Activated B cell treated with CpG ODN at 0.5 μM for 24 hours (primary cell): ENCODE measurements at regions not wholly inside any gene's neighbourhood (a gene's known extent, or its start where the extent isn't known, plus 50 kb on each side); places are given as distances from the start of the nearest gene placed in this dataset.
"Not testable (repeated sequence)": the region's sequence is repeated elsewhere in the genome, so short reads cannot be mapped to it uniquely, and the experiment has no call there.

Experiments used
- ATAC-seq: fragments of 200-7000 bp; cut with Tn5 transposase; one replicate; pipeline ENCODE4 v1.10.0; 2021; ENCODE audit warnings: low read depth, mild to moderate bottlenecking, moderate library complexity
- CTCF ChIA-PET: fragments of 350-600 bp; sonication (Branson Sonifier 250); formaldehyde crosslinking; loops from one replicate; lab custom pipeline; 2021; ENCODE audit warnings: antibody characterized with exemption; lab: Charles Lee
- POLR2A ChIA-PET: fragments of 350-600 bp; sonication (Branson Sonifier 250); formaldehyde crosslinking; loops from one replicate; lab custom pipeline; 2021; ENCODE audit warnings: antibody characterized with exemption; lab: Charles Lee
- DNase-seq: peaks from one replicate; pipeline ENCODE4 v3.0.0; 2022
- H3K27ac Mint-ChIP-seq: one replicate; pipeline ENCODE4 v1.8.0; 2020; ENCODE audit warnings: mixed read lengths
- H3K27me3 Mint-ChIP-seq: one replicate; pipeline ENCODE4 v1.8.0; 2021; ENCODE audit warnings: mixed read lengths
- H3K36me3 Mint-ChIP-seq: one replicate; pipeline ENCODE4 v1.8.0; 2021; ENCODE audit warnings: low read depth, mixed read lengths
- H3K4me1 Mint-ChIP-seq: one replicate; pipeline ENCODE4 v1.8.0; 2021; ENCODE audit warnings: mixed read lengths
- H3K4me3 Mint-ChIP-seq: one replicate; pipeline ENCODE4 v1.8.0; 2020; ENCODE audit warnings: mild to moderate bottlenecking, mixed read lengths
- H3K9me3 Mint-ChIP-seq: one replicate; pipeline ENCODE4 v1.8.0; 2020; ENCODE audit warnings: mixed read lengths
- CTCF ChIP-seq: fragments of 200-600 bp; IDR thresholded peaks from one replicate; pipeline ENCODE4 v1.8.0; 2022; ENCODE audit warnings: antibody characterized with exemption, mild to moderate bottlenecking
- intact Hi-C: fragments of 100-400 bp; cut with micrococcal nuclease; formaldehyde crosslinking; loops from one replicate; pipeline ENCODE4 v1.15.1; 2024

GRCh38 chr3:20484126-20484525 lies 298.1 kb upstream of the SGO1 start:
- CTCF ChIA-PET: no interaction called here
- Mint-ChIP-seq H3K4me3 (no peak overlapping the region), H3K36me3 (peaks cover 1% of the 10 kb centered on the region), H3K9me3 (peaks cover 25% of the 10 kb centered on the region), H3K27ac (no peak overlapping the region), H3K4me1 (no peaks in the 10 kb centered on the region), H3K27me3 (no peaks in the 10 kb centered on the region)
- POLR2A ChIA-PET: no interaction called here
- DNase-seq (no peak), ATAC-seq (no peak)
- intact Hi-C loops: no loop called here
- TF ChIP-seq CTCF: no peak

GRCh38 chr3:20482350-20482749 lies 296.3 kb upstream of the SGO1 start:
- intact Hi-C loops: no loop called here
- Mint-ChIP-seq H3K4me1 (no peaks in the 10 kb centered on the region), H3K27ac (no peak overlapping the region), H3K9me3 (peaks cover 25% of the 10 kb centered on the region), H3K27me3 (no peaks in the 10 kb centered on the region), H3K36me3 (peaks cover 1% of the 10 kb centered on the region), H3K4me3 (no peak overlapping the region)
- ChIA-PET CTCF (no interaction called here), POLR2A (no interaction called here)
- DNase-seq (no peak), ATAC-seq (no peak)
- TF ChIP-seq CTCF: no peak

GRCh38 chr3:20480786-20481365 lies 294.9 kb upstream of the SGO1 start:
- ATAC-seq (no peak), DNase-seq (no peak)
- peaks cover 20% of the 10 kb centered on the region for H3K9me3 Mint-ChIP-seq
- no peak overlapping the region for H3K4me3 Mint-ChIP-seq
- H3K36me3 Mint-ChIP-seq: peaks cover 1% of the 10 kb centered on the region
- POLR2A ChIA-PET: no interaction called here
- intact Hi-C loops: no loop called here
- no peaks in the 10 kb centered on the region for H3K4me1 Mint-ChIP-seq
- H3K27ac Mint-ChIP-seq: no peak overlapping the region
- CTCF ChIA-PET: no interaction called here
- no peak for TF ChIP-seq CTCF
- no peaks in the 10 kb centered on the region for H3K27me3 Mint-ChIP-seq

- POLR2A ChIA-PET: no interaction called here
- intact Hi-C loops: no loop called here
- Mint-ChIP-seq H3K4me3 (no peak overlapping the region), H3K4me1 (no peaks in the 10 kb centered on the region), H3K27me3 (no peaks in the 10 kb centered on the region), H3K36me3 (peaks cover 1% of the 10 kb centered on the region), H3K9me3 (peaks cover 12% of the 10 kb centered on the region), H3K27ac (no peak overlapping the region)
- no peak for DNase-seq
- no peak for ATAC-seq
- CTCF ChIA-PET: no interaction called here
- TF ChIP-seq CTCF: no peak
Measured at GRCh38 chr3:20478436-20478835, 292.4 kb upstream of the SGO1 start.

GRCh38 chr3:20464237-20464636 lies 278.2 kb upstream of the SGO1 start:
- H3K4me3 Mint-ChIP-seq, ATAC-seq, CTCF ChIA-PET, POLR2A ChIA-PET, H3K36me3 Mint-ChIP-seq, intact Hi-C loops, H3K27ac Mint-ChIP-seq, H3K4me1 Mint-ChIP-seq, DNase-seq, H3K27me3 Mint-ChIP-seq: not testable (repeated sequence)
- peaks cover 24% of the 10 kb centered on the region for H3K9me3 Mint-ChIP-seq

GRCh38 chr3:20462723-20463122 lies 276.7 kb upstream of the SGO1 start:
- Mint-ChIP-seq H3K27ac (no peak overlapping the region), H3K9me3 (peaks cover 18% of the 10 kb centered on the region), H3K4me3 (no peak overlapping the region), H3K4me1 (no peaks in the 10 kb centered on the region), H3K27me3 (no peaks in the 10 kb centered on the region), H3K36me3 (peaks cover 6% of the 10 kb centered on the region)
- ATAC-seq (no peak), DNase-seq (no peak)
- TF ChIP-seq CTCF: no peak
- intact Hi-C loops: no loop called here
- ChIA-PET CTCF (no interaction called here), POLR2A (no interaction called here)
